HG02763 (cell line): ENCODE measurements at regions not wholly inside any gene's neighbourhood (a gene's known extent, or its start where the extent isn't known, plus 50 kb on each side); places are given as distances from the start of the nearest gene placed in this dataset.

Experiments used
- ATAC-seq: cut with Tn5 transposase; IDR thresholded peaks from one replicate; pipeline ENCODE4 v1.9.1; 2021; ENCODE audit warnings: mild to moderate bottlenecking, moderate library complexity; ENCODE audit not compliant: unreplicated experiment

DNA sequence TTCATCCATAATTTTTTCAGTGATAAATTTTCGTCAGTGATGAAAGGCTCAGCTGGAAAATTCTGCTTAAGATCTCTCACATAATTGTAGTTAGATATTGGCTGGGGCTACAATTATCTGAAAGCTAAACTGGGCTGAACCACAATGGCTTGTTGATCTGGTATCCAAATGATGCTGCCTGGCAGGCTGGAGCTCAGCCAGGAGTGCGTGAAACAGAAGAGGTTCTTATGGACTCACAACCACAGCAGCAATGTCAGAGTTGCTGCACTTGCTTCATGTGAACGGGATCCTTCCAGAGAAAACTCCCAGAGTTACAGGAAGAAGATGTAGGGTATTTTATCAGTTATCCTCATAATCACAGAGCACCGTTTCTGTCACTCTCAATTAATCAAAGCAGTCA lies 533.2 kb upstream of the POM121L12 start:
- ATAC-seq = no peak

DNA sequence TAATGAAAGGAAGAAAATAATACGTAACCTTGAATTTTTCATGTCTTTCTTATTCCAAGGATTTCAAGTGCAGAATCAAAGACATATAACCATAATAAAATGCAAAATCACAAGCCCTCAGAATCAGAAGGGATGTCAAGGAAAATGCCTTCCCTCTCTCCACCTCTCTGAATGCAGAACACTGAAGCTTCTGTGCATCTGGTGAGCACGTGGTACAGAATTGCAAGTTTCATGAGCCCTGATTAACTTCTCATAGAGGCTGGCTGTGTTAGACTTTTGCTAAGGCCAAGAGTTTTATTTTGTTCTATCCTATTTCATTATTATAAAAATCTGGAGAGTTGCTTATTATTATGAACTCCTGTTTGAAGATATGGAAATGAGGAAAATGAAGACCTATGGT lies 533.7 kb upstream of the POM121L12 start:
- ATAC-seq = no peak

DNA sequence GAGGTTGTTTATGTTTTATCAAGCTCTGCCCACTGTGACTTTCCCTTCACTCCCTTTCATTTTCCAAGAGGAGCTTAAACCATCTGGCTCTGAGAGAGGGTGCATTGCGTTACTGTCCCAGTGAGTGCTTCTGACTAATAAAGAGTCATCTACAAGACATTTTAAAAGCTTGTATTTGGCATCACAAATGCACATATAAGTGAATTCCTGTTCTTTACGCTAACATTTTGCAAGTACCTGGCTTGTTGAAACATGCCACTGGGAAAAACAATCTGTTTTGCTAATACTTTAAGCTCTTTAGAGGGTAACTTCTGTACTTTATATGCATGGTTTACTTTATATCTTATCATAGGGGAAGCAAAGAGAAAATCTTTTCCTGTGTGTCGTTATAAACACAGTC lies 534.6 kb upstream of the POM121L12 start:
- no peak for ATAC-seq

DNA sequence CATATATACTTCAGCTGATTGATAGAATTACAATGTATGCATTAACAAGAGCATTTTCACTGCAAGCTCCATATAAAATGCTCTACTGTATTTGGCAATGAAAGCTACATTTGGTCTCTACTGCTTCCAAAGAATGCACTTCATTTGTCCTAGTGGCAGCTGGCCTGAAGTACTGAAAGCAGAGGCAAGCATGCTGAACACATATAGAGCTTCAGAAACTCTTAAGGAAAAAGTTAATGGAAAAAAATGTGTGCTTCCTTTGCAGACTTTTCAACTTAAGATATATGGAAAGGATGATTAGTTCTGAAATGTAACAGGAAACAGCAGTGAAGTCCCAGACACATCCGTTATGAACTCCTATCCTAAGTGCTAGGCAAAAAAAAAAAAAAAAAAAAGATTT lies 537.1 kb upstream of the POM121L12 start:
- no peak for ATAC-seq

DNA sequence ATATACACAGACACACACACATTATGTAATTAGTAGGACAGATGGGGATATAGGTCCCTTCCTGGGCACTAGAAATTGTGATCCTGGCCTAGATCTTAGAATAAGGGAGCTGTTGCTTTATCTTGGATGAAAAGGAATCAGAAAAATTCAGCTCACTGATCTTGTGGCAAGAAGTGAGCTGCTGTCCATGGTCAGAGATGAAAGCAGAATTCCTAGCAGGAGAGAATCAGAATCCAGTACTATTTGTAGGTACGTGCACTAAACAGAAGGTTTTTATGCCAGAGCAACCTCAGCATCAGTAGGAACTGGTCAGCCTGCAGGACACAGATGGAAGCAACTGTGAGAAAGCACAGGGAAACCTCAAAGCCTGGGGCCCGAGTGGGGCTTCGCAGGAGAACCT lies 549.2 kb upstream of the POM121L12 start:
- ATAC-seq = no peak

DNA sequence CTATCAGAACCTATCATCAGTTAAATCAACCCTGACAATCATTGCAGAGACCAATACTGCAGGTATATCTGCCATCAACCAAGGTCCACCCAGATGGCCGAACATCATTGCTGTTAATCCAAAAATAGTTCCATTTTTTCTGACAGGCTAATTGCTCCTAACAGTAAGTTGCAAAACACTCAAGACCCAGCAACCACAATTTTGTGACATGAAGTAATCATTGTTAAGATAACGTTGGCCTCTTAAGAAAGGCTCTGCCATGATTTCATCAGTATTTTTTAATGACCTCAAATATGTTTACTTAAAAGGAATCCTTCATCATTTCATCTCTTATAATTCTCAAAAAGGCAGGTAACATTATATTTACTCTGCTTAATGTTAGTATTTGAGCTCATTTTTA lies 553.4 kb upstream of the POM121L12 start:
- ATAC-seq = no peak

DNA sequence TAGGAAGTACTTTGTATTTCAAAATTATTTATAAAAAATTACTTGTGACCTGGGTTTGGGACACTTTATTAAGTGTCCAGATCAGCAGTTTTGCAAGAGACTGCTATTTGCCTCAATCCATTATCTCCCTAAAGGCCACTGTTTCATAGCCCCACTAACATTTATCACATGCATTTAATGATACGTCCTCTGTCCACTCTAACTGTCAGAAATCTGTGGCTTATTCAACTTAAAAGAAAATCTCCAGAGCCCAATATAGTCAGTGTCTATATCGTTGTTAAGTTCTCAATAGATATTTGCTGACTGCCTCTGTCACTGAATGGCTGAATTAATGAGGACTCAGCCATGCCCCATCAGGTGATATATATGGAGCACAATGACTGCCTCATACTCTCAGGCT lies 553.9 kb upstream of the POM121L12 start:
- ATAC-seq = no peak

DNA sequence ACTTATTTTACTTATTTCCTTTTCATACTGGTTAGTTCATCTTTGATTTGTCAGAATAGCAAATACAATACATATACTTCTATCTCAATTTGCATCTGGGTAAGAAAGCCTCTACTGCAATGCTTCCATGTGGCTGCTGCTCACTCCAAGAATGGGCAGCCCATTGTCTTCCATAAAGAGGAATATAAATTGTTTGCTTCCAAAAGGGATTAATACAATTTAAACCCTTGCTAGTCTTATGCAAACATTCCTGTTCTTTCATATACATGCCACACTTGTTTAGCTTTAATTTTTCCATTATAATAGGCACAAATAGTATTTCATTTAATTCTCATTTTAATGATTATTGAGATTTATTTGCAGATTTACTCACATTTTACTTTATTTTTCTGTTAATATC lies 555.4 kb upstream of the POM121L12 start:
- no peak for ATAC-seq

DNA sequence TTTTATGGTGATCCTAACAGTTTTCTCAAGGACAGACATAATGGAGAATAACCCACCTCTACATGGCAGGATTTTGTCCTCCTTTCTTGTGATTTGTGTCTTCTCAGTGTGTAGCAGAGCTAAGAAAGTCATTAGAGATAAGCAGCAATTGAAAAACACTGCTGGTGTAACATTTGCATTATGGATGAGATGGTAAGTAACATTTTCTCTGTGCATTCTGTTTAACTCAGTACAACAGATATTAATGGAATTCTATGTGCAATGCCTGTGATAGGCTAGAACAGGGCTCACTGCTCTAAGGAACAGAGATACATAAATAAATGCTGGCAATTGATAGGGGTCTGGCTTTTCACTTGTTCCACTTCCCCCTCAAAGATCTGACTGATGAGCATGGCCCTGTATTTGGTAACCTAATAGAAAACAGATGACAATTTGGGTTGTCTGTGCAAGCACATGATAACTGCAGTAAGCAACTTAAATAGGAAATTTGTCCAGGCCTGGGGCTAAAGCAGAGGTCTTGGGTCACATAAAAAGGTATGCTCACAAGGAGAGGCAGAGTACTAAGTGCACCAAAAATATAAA lies 560.3 kb upstream of the POM121L12 start:
- ATAC-seq = no peak

DNA sequence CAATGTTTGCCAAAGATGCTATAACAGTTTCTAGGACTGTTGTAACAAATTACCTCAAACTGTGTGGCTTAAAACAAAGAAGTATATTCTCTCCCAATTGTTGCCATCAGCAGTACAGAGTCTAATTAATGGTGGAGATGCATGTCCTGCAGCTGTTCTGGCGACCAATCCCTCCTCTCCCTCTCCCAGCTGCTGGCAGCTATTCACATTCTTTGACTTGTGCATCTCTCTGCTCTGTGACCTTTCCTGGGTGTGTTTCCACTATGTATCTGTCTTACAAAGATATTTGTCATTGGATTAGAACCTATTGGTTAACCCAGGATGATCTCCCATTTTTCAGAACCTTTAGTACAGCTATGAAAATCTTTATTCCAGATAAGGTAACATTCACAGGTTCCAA lies 561.7 kb upstream of the POM121L12 start:
- no peak for ATAC-seq

DNA sequence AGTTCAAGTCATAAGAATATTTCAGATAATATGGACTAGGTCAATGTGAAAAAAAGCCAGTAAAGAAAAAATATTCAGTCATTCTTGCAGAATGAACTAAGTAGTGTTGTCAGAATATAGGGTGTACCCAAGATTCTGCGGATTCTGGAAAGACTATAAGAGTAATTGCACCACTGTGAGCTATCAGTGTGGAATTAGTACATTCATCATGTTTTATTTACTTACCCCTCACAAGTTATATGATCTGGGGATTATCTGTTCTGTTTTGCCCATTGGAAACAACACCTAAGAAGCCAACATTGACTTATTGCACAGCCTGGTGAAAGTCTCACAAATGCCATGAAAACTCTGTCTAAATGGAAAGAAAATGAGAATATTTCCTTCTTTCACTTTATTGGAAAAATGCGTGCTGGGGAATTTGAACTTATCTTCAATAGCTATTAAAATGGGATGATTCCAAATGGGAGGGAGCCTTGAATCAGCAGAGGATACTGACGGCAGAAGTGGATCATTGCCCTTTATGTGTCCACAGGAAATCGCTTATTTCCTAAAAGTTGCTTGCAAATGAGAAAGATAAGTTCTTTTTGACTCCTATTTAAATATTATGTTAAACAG lies 563.3 kb upstream of the POM121L12 start:
- ATAC-seq = no peak

DNA sequence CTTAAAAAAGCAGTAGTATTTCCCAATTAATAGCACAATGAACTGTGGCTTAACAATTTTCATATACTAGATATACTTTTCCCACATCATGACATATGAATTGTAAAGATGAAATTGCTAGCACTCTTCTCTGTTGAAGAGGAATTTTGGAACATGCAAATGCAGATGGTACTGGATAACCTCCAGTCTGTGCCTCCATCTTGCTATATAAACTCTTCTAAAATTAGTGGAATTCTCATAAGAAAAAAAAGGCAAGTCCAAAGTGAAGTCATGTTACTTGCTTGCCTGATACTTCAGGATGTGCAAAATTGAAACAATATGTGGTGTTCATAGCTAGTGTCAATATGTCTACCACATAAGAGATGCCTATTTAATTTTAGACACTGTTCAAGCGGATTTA lies 570.2 kb upstream of the POM121L12 start:
- no peak for ATAC-seq

DNA sequence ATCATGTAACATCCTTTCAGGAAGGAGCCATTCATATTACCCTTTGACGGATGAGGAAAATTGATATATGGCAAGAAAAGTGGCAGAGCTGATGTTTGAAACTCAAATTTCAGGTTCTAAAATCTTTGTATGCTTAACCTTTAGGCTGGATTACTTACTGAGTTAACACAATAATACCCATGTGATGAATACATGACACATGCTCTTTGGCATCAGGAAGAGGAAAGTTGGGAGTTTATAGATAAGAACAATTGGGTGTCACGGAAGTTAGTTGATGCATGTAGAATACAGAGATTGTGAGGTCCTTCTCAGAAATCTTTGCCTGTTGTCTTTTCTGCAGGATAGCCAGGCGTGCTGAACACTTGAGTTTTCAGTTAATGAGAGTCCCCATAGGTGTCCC lies 572.1 kb upstream of the POM121L12 start:
- no peak for ATAC-seq

DNA sequence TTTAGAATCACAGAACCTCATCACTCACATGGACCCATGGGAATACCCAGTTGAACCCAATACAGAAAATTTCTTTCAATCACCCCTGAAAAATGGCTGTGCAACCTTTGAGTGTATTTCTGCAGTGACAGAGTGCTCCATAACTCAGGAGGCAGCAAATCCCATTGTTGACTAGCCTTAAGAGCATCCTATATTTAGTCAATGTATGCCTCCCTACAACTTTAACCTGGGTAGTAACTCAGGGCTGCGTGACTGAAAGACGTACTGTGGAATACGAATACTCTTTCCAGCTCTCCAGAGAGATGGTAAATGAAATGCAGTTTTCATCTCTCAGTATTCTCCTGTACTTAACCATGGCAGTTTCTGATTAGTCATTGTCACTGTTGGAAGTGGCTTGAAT lies 573.0 kb upstream of the POM121L12 start:
- ATAC-seq = no peak

DNA sequence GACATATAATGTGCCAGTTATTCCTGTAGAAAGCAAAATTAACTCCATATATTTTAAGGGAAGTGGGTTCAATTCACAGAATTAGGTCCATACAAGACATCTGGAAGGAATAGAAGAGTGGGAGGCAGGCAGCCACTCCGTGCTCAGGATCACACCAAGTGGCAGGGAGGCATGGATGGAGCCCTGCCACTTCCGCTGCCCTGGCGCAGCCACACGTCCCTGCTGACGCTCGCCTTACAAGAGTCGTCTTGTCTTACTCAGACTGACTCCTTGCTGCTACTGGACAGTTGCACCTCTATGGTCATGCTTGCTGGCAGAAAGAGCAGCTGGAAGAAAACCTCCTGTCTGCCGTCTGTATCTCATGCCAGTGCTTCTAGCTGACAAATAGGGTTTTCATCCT lies 579.9 kb upstream of the POM121L12 start:
- no peak for ATAC-seq

DNA sequence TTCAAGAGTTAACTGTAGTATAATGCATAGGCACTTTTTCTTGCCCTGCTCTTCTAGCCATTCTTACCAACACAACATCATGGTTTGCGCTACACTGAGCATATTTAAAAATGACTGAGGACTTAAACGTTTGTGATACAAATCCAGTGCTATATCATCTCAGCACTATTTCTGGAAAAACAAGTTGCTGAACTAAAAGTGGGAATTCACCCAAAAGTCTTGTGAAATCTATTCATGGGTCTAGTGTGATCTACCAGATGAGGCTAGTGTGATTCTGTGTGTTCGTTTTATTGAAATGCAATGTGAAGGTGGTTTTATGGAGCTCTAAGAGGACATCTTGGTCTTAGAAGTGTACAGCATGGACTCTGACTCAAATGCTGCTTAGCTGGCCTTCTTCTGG lies 584.6 kb upstream of the POM121L12 start:
- no peak for ATAC-seq

DNA sequence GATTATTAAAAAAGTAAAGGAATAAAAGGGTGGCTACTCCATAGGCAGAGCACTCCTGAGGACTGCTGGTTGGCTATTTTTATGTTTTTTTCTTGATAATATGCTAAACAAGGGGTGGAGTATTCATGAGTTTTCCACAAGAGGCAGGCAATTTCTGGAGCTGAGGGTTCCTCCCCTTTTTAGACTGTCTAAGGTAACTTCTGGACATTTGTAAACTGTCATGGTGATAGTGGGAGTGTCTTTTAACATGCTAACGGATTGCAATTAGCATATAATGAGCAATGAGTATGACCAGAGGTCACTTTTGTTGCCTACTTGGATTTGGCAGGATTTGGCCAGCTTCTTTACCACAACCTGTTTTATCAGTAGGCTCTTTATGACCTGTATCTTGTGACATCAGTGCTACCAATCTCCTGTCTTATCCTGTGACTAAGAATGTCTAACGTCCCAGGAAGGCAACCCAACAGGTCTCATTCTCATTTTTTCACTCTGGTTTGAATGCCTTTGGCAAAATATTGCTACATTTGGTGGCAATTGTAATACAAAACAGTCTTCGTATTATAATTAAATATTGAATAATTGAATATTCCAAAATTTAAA lies 587.8 kb upstream of the POM121L12 start:
- no peak for ATAC-seq

DNA sequence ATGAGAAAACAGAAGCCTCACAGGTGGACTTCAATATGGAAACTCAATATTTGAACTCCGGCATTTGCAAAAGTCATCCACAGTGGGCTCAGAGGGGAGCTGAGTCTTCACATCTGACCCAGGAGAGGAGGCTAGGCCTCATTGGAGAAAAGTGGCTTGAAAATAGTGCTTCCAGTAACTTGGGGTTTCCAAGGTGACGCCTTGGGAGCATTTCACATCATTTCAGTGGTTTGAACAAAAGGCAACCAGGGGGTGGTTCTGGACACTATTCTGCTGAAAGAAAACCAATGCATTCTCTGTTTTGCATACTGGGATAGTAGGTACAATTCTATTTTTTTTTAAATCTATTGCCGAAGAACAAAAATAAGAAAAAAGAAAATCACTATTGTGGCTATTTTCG lies 599.2 kb upstream of the POM121L12 start:
- no peak for ATAC-seq

DNA sequence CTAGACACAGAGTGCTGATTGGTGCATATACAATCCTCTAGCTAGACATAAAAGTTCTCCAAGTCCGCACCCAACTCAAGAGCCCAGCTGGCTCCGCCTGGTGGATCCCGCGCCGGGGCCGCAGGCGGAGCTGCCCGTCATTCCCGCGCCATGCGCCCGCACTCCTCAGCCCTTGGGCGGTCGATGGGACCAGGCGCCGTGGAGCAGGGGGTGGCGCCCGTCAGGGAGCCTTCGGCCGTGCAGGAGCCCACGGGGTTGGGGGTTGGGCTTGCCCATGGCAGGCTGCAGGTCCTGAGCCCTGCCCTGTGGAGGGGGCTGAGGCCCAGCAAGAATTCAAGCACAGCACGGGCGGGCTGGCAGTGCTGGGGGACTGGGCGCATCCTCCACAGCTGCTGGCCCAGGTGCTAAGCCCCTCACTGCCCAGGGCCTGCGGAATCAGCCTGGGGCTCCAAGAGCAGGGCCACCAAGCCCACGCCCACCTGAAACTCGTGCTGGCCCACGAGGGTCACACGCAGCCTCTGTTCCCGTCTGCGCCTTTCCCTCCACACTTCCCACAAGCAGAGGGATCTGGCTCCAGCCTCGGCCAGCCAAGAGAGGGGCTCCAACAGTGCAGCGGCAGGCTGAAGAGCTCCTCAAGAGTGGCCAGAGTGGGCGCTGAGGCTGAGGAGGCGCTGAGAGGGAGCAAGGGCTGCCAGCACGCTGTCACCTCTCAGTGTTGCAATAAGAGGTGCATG lies 604.2 kb upstream of the POM121L12 start:
- ATAC-seq = no peak

DNA sequence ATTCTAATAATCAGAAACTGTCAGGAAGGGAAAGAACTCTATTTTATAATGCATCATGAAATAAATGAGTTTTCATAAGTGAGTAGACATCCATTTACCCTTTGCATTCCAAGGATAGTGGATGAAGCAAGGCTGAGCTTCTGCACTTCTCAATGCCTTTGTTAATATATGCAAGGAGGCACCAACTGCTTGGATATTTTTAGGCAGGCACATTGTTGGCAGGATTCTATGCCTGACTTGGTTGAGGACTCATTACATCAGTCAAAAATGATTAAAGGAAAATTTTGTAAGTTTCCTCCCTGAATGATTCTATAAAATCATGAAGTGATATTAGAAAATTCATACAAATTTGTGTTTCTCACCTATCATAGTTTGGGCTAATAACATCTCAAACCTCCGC lies 612.2 kb upstream of the POM121L12 start:
- no peak for ATAC-seq

DNA sequence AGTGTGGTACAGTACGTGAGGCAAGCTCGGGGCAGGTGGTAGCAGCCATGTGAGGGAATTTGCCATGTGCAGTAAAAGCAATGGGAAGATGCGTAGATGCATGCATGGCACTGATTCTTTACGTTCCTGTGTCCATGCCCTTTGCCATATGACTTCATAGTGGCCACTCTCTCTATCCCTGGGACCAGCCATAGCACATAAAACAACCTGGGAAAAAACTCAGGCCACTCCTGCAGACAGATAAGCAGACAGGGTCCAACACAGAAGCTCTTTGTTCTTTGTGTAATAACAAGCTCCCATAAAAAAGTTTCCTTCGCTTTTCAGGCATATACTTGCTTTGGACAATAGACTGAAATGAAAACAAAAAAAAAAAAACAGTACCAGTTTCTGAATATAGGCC lies 622.4 kb upstream of the POM121L12 start:
- no peak for ATAC-seq

DNA sequence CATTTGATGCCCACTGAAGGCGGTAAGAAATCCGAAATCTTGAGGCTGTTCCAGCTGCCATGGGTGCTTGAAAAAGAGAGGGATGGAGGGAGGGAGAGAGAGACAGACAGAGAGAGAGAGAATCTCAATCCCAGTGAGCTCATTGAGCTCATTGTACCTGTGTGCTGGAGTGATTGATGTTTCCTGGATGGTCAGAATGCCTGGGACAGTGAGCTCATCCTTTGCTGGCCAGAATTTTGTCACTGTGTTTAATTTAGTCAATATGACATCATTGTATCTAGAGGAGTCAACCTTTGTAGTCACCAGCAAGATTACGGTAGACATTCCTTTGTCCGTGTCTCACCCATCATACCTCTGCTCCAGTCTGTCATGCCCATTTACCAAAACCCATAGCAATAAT lies 625.4 kb upstream of the POM121L12 start:
- ATAC-seq = no peak
